Stimulated activated CD4-positive, alpha-beta T cell treated with anti-CD3 and anti-CD28 coated beads, Interleukin-2, amount 100 ng/mL, for 4 hours (primary cell): ENCODE measurements at regions not wholly inside any gene's neighbourhood (a gene's known extent, or its start where the extent isn't known, plus 50 kb on each side); places are given as distances from the start of the nearest gene placed in this dataset.

Experiments used
- DNase-seq: peaks from one replicate; pipeline ENCODE4 v3.0.0-alpha.2; 2020; ENCODE audit warnings: low read depth

DNA sequence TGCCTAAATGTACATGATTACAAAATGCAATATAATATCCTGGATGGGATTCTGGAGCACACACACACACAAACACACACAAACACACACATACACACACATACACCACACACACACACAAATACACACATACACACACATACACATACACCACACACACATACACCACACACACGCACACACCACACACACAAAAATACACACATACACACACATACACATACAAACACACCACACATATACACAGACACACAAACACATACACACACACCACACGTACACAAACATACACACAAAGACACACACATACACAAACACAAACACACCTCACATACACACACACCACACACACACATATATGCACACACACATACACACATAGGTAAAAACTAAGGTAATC, 134.6 kb upstream of the SYNDIG1 start:
- DNase-seq = no peak

DNA sequence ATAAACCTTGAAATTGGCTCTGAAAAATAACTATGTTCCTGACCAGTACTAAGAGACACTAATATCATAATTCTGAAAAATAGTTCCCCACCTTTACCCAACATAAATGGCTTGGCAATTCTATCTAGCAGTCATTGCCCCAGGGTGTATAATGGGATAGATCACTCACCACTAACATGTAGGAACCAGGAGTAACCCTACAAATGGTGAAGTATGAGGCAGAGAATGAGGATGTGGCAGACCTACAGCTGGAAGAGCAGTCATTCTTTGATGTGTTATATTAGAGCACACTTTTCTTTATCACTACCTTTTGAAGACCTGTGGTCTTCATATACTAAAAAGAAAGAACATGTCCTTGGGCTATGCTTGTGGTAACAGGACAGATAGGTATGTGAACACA, 136.5 kb upstream of the SYNDIG1 start:
- no peak for DNase-seq

DNA sequence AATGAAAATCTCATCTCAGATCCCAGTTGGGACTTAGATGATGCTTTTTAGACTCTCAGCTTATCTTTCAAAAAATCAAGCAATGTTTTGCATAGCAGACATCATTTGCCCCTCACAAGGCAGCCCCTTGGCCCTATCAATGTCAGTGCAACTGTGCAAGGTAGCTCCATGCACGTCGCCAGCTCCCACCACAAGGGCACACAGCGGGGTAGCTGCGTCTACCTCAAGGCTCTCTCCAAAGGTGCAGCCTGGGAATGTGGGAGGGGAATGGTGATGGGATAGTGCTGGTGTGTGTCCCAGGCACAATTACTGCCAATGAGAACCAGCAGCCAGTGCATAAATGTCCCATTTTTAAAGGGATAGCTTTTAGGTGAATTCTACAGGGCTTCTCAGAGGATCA, 137.5 kb upstream of the SYNDIG1 start:
- no peak for DNase-seq

DNA sequence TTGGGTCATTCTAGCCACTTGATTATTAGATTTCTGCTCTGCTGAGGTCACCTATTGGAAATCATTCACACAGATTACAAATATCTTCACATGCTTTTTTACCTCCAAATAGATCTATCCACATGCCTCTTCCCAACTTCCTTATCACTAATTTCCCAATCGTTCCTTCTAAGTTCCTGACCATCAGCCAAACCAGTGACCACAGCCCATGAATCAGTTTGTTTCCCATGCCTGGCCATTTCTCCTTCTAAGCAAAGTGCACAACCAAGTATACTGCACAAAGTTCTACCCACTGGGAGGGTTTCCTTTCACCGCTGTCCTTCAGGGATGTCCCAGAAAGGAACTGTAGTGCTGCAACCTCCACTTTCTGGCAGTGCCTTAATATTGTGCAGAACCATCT, 140.5 kb upstream of the SYNDIG1 start:
- no peak for DNase-seq

DNA sequence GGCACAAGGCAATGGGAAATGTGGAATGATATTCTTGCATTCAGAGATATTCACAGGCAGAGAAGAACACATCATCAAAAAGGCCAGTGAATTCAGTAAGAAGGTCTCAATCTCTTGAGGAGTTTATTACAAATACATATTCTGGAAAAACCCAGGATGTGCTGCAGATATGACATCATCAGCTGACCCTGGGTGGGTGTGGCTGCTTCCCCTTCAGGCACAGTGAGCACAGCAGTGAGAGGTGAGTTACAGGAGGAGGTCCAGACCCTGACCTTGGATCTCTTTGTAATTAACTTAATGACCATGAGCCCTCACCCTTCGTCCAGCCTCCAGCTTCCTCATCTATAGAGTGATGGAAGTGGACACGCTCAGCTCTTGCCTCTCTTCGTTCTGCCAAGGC, 147.5 kb upstream of the SYNDIG1 start:
- DNase-seq = no peak

DNA sequence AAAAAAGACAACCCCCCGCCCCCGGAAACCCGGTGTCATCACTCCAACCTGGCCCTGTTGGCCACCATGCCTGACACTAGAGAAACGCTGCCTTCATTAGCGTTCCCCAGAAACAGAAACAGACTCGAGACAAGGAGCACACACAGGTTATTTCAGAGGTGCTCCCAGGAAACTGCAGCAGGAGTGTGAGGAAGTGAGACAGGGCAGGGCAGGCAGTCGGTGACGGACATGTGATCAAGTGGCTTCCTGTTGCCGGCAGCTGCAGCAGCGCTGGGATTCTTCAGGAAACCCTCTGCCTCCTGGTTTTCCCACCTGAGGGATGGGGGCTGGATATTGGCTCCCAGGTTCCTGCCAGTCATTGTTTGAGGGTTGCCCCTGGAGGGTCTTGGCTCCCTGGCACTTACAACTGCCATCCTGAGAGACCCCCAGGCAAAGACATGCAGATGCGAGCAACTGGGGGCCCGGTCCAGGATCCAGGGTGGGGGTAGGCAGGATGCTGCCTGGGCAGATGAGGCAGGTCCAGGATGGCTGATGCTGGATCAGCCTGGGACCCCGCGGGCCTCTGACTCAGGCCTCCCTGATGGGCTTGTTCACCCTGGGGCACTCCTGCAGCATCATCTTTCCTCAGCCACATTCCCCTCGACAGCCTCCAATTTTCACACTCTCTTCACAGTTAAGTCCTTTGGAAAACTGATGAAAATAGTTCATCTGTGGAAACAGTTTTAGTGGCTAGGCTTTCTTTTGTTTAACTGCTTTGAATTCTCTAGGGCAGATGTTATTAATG, 150.7 kb upstream of the SYNDIG1 start:
- DNase-seq = no peak

DNA sequence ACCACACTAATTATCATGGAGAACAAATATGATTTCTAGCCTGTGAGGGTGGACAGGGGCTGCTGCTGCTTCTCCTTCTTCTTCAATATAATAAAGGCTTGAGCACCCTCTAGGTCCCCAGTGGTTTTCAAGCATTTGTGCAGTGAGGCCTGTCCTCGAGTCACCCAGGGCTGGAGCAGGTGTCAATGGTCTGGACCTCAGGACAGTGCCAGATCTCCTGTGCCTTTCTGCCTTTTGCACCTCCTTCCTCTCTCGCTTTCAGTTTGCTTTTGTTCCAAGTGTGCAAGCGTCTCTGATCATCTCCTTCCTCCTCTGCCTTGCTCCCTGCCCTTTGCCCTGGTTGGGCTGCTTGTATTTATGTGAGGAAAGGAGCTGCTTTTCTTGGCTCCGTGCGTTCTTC, 152.2 kb upstream of the SYNDIG1 start:
- no peak for DNase-seq

DNA sequence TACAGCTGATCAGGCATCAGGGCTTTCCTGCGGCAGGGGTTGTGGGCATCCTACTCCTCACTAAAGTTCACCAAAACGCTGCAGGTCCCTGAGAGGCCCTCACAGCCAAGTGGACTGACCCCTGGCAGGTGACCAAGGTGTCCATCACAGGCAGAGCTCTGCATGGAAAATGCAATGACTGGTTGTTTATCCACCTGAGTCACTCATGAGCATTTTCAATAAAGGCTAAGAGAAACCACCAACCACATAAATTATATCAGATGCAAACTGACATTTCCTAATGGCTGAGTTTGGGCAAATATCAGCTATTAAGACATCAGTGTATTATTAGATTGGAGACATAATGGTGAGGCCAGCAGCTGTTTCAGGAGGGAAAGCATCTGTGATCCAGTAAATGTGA, 152.7 kb upstream of the SYNDIG1 start:
- no peak for DNase-seq

DNA sequence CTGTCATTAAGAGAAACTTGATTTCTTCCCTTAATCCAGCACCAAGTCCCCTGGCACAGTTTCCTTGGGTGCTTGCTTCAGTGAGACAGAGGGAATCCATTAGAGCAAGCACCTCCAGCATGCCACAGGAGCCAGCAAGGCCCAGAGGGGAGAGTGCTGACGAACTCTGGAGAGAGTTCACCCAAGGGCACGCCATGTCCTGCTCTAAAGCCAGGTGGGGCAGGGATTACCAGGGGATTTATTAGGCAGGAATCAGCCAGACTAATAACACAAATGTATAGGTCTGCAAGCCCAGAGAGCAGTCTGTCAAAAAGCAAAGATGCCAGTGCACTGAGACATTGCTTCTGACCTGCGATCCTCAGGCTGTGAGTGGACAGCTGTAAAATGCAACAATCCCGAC, 155.4 kb upstream of the SYNDIG1 start:
- no peak for DNase-seq

DNA sequence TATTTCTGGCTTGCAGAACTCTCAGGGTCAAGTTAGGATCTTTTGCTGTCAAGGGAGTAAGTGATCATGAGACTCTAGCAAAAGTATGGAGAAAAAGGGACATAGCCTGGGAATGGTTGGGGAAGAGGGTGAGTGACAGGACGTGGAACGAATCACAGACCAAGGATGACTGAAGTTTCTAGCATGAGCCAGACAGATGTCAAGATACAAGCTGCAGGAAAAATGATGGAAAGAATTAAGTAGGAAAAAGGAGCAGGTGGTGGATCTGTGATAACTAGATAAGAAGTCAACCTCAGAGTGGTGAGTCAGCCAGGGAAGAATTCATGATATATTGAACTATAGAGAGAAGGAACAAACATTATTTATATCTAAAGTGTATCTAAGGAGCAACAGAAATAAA, 159.8 kb upstream of the SYNDIG1 start:
- no peak for DNase-seq

DNA sequence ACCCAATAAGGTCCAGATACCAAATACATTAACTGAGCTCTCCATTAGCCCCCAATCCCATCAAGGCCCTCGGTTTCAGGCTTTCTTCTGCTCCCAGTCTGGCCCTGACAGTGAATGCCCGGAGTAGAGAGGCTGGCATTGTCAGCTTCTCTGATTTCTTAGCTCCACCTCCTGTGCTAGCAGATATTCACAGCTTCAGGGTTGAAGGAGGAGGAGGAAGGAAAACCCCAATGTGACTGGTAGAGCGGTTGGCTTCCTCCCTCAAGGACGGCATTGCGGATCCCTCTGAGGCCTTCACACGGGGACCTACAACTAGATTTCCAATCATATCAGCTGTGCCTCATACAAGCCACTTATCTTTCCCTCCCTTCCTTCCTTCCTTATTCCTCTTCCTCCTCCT, 164.1 kb upstream of the SYNDIG1 start:
- DNase-seq = no peak

DNA sequence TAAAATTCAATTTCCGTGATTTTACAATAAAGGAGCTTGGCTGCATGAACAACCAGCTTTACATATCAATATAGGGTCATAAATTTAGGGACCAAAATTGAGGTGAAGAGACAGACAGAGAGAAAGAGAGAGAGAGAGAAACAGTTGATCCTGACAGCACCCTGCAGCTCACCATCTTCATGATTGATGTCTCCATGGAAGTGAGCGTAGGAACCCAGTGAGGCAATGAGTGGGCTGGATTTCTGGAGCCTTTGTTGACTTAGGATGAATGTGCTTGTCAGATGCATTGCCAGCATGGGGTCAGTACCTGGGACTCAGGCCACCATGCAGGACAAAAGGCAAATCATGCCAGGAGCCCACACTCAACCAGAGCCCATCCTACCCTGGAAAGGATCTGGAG, 165.1 kb upstream of the SYNDIG1 start:
- no peak for DNase-seq

DNA sequence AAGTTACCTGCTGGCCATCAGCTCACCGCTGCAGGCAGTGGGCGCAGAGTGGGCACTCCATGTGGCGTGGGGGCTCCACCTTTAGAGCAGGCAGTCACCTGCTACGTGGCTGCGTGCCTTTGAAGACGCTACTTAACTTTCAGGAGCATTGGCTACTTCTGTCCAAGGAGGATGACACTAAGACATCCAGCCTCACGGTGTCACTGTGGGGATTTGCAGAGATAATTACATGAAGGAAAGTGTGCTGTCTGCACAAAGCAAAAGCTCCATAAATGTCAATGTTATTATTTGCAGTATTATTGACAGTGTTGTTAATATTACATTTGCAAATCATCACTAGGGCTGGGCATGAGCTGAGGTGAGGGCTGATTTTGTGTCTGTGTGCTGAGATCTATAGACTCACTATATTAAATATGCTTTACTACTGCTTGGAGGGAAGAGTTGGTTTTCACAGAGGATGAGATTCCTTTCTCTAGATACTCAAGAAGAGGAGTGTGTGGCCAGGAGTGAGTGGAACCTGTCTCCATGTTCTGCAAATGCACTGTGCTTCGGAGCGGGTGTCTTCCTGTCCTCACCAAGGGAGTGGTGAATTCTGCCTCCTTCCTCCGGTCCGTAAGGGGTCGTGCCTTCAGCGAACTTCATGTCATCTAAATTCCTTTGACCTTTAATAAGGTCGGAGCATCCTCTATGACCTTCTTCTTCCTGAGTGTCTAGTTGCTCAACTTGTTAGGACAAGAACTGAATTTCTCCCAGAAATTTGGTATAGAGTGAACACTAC, 165.8 kb upstream of the SYNDIG1 start:
- no peak for DNase-seq

DNA sequence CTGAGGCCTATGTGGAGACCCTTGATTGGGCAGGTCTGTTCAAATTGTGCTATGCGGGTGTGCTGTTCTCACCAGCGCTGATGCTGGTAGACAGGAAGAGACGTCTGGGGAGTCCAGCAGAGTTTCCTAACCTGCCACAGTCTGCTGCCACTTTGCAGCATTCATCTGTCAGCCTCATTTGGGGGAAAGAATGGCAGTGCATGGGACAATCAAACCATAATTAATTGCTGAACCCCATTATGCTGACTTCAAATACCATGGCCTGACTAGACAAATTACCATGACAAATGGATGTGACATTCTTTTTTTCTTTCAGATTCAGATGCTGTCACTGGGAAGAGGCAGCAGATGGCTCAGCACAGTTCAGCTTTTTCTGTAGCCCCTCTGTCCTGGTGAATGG, 171.4 kb upstream of the SYNDIG1 start:
- no peak for DNase-seq

DNA sequence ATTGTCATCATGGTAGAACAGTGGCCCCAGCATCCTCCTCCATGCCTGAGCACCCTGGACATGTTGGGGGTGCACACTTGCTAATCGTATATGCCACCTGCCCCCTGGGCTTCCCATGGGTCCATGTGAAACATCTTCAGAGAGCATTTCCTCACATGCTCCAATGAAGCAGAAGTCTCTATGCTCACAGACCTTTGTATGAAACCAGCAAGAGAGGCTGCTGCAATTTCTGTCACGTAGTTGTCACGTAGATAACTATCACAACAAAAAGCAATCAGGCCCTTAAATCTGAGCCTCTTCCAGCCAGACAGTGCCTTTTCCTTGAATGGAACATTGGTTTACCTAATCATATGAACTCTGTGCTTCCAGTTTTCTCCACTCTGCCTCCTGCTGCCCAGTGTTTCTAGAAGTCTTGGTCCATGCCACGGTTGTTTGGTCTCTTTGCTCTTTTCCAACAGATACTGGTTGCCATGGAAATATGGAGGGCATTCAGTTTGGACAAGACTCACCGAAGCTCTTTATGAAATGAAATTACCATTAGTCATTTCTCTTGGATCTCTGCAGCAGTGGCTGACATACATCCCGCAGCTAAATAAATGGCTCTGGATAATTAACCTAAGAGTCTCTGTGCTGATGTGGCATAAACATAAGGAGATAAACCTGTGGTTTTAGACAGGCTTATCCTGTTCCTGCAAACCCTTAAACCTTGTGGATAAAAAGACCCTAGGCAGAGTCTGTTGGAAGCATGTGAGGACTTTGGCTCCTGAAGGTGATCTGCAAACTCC, 172.8 kb upstream of the SYNDIG1 start:
- DNase-seq = no peak

DNA sequence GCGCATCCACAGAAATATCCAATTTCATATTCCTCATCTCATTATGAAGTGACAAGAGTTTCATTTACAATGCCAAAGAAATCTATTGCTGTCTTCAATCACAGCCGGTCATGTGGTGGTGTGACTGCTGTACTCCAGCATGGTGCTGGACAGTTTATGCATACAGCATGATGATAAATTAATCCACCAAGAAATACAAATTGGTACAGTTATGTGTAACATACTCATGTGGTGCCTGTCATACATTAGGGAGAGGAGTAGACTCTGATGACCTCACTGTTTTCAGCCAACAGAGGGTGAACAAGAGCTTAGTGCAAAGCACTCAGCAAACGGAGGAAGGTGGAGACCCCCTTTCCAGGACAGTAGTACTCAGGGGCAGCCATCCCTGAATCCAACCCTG, 178.4 kb upstream of the SYNDIG1 start:
- DNase-seq = no peak

DNA sequence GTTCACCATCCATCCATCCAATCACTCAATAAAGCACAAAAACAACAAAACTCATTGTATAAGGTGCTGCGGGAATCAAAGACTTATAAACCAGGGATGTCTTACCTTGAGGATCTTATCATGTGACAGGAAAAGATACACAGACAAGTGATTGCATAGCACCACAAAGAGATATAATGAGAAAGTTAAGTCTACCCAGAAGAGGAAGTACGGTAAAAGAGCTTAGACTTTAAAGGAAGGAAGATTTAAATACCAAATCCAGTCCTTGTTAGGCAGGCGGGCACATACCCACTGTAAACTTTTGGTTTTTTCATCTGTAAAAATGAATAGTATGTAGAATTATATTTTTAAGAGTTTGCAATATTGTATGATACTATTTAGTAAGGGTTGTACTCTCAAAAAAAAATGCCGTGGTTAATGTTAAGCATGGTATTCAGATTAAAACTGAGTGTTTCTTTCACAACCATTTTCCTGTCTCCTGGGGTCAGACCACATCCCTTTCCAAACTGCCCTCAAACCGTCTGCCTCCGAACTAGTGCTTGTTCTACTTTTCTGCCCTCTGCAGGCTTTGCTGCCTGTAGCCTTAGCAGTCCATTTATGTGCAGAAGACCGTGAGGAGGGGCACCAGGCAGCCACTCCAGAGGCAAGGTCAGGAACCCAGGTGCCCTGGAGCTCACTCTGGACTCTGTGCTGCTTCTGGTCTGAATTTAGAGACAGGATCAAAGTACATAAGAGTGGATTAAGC, 179.5 kb upstream of the SYNDIG1 start:
- no peak for DNase-seq

DNA sequence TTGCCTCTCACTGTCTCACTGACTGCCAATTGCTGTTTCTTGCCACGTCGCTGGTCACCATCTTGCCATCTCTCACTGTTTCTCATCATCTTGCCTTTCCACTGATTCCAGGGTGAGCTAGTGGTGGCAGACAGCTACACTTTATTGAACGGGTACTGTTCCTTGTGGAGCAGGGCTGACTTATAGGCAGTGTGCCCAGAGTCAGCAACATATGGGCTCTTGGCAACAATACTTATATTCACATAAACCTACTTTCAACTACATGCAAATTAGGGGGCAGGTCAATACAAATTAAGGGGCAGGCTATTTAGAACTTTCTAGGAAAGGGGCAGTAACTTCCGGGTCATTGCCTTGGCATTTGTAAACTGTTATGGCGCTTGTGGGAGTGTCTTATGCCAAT, 186.2 kb upstream of the SYNDIG1 start:
- DNase-seq = no peak

DNA sequence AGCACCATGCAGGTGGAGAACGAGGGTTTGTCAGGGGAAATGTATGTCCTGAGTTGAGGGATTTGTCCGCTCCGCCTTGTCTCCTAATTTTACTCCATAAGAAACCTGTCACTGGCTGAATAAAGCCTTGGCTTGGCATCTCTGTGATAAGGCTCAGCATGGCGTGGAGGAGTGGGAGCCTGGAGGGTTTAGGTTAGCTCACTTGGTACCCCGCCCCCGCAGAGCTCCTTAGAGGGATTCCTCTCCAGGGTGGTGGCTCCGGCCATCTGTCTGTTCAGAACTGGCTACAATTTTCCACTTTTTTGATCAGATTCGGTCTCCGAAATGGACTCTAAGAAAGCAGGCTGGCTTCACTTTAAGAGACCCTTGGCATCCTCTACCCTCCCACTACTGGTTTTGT, 192.2 kb upstream of the SYNDIG1 start:
- DNase-seq = no peak

DNA sequence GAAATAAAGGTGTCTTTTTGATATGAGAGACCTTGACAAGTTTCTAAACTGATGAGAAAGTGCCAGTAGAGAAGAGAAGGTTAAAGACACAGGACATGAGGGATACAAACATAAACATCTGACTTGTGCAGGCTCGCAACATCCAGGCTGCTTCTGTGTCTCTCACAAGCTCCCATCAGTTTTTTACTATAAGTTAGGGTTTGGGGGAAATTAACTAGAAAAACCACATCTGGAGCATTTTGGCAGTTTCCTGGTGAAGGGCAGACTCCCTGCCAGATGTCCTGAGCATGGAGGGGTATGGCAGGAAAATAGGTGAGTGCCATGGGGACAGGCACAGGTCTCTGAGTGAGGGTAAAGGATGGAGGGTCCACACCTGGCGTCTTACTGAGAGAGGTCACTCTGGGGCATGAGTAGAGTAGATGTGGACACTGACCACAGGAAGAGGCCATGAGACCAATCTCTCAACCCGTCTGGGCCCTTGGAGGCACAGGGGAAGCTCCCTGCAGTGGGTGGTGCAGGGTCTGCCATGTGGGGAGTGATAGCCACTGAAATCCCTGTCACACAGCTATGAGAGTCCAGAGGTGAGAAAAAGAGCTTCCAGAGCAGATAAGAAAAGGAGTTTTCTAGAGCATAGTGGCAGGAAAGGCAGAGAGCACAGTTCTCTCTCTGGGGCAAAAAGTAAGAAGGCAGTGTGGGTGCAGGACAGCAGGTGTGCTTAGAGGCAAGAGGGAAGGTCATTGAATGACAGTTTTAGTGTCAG, 193.3 kb upstream of the SYNDIG1 start:
- DNase-seq = no peak

DNA sequence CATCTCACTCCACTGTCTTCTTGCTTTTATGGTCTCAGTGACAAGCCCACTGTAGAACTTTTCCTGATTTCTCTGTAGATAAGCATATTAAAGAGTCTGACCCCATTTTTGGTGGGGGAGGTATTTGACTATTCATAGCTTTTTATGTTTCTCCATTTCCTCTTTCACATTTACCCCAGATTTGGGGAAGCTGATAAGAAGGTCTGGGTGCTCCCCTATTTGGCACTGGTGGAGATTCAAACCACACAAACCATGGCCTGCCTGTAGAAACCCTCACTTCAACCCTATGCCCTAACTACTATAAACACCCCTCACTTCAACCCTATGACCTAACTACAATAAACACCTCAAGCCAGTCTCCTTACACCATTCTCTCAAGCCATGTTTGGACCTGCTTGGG, 196.2 kb upstream of the SYNDIG1 start:
- no peak for DNase-seq

DNA sequence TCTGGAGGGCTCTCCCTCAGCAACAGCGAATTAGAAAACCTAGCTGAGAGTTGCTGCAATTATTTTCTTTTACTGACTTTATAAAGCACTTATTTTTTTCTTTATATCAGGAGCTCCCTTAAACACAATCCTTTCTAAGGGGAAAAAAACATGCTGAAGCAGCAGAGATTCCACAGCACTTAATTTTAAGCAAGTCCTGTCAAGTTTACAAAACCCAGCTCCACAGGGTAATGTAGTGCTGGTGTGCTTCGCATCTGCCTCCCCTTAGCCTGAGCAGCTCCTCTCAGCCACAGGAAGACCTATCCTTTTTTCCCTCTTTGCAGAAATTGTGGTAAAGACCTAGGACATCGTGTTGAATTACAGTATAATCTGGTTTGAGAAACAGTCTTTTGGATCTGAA, 208.1 kb upstream of the SYNDIG1 start:
- DNase-seq = no peak
